ENCODE measurements at regions not wholly inside any gene's neighbourhood (a gene's known extent, or its start where the extent isn't known, plus 50 kb on each side); places are given as distances from the start of the nearest gene placed in this dataset.

GRCh38 chr15:62841891-62842559, 200.5 kb upstream of the TPM1 start:
- TF ChIP-seq, protein P1, sequence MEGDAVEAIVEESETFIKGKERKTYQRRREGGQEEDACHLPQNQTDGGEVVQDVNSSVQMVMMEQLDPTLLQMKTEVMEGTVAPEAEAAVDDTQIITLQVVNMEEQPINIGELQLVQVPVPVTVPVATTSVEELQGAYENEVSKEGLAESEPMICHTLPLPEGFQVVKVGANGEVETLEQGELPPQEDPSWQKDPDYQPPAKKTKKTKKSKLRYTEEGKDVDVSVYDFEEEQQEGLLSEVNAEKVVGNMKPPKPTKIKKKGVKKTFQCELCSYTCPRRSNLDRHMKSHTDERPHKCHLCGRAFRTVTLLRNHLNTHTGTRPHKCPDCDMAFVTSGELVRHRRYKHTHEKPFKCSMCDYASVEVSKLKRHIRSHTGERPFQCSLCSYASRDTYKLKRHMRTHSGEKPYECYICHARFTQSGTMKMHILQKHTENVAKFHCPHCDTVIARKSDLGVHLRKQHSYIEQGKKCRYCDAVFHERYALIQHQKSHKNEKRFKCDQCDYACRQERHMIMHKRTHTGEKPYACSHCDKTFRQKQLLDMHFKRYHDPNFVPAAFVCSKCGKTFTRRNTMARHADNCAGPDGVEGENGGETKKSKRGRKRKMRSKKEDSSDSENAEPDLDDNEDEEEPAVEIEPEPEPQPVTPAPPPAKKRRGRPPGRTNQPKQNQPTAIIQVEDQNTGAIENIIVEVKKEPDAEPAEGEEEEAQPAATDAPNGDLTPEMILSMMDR (conservative IDR thresholded peaks at IDR 0.05; ENCODE audit: low read depth, low read length) = no peak
- no peak for TF ChIP-seq EZH2 (IDR thresholded peaks at IDR 0.05; ENCODE audit: borderline replicate concordance, low read depth, low read length, poor library complexity, severe bottlenecking)

All from A673 (cell line).